ENCODE measurements at regions not wholly inside any gene's neighbourhood (a gene's known extent, or its start where the extent isn't known, plus 50 kb on each side); places are given as distances from the start of the nearest gene placed in this dataset.

DNA sequence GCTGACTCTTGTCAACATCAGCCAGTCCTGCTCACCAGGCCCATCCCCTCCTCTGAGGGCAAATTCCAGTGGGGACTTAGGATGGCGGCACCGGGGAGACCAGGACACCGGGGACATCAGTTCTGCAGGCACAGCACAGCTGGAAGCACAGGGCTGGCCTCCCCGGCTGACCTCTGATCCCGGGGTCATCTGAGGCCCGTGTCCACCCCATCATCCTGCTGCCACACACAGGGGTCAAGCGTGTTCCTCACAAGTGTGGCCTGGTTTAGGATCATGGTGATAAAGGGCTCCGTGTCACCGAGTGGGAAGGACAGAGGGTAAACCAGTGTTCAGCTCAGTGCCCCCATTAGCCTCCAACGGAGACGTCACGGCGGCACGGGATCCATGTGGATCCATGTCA lies 58.1 kb upstream of the CTDP1 start:
- DNase-seq: no peak
- H3K9me3 ChIP-seq: no peaks in the 10 kb centered on the region
- intact Hi-C loops (cut with DNase I; ENCODE audit: low total_unique reads): no loop called here

DNA sequence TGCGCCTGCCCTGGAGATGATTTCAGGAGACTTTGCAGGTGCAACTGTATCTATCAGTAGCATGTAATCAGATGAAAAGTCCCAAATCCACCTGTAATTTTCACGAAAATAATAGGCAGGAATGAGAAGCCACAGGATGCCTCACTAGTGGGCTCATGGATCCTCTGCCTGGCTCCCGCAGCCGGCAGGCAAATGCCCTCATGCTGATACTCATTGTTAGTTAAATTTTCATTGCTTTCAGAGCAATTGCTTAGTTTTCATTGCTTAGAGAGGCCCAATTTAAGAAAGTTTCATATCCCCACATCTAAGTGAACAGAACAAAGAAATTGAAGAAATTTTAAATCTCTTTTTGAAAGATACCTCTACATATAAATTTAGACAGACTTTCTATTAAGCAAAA lies 57.6 kb upstream of the CTDP1 start:
- TF ChIP-seq, protein P1, sequence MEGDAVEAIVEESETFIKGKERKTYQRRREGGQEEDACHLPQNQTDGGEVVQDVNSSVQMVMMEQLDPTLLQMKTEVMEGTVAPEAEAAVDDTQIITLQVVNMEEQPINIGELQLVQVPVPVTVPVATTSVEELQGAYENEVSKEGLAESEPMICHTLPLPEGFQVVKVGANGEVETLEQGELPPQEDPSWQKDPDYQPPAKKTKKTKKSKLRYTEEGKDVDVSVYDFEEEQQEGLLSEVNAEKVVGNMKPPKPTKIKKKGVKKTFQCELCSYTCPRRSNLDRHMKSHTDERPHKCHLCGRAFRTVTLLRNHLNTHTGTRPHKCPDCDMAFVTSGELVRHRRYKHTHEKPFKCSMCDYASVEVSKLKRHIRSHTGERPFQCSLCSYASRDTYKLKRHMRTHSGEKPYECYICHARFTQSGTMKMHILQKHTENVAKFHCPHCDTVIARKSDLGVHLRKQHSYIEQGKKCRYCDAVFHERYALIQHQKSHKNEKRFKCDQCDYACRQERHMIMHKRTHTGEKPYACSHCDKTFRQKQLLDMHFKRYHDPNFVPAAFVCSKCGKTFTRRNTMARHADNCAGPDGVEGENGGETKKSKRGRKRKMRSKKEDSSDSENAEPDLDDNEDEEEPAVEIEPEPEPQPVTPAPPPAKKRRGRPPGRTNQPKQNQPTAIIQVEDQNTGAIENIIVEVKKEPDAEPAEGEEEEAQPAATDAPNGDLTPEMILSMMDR (IDR thresholded peaks at IDR 0.05): no peak
- TF ChIP-seq POLR2A (IDR thresholded peaks at IDR 0.05): no peak
- intact Hi-C loops (cut with DNase I; ENCODE audit: low total_unique reads): no loop called here
- Histone ChIP-seq H3K4me1 (no peaks in the 10 kb centered on the region), H3K27me3 (no peaks in the 10 kb centered on the region), H3K27ac (no peak overlapping the region), H3K4me3 (no peak overlapping the region), H3K9me3 (no peaks in the 10 kb centered on the region), H3K36me3 (no peaks in the 10 kb centered on the region)
- no peak for DNase-seq

More for the DNA sequence above, 58.1 kb upstream of the CTDP1 start:
- Histone ChIP-seq H3K27ac (no peak overlapping the region), H3K27me3 (peaks cover 0 to 2% of the 10 kb centered on the region in 2 donors), H3K4me1 (no peaks in the 10 kb centered on the region), H3K4me3 (no peak overlapping the region), H3K36me3 (no peaks in the 10 kb centered on the region)
- TF ChIP-seq POLR2A (IDR thresholded peaks at IDR 0.05): no peak
- TF ChIP-seq, protein P1 (IDR thresholded peaks at IDR 0.05): no peak

DNA sequence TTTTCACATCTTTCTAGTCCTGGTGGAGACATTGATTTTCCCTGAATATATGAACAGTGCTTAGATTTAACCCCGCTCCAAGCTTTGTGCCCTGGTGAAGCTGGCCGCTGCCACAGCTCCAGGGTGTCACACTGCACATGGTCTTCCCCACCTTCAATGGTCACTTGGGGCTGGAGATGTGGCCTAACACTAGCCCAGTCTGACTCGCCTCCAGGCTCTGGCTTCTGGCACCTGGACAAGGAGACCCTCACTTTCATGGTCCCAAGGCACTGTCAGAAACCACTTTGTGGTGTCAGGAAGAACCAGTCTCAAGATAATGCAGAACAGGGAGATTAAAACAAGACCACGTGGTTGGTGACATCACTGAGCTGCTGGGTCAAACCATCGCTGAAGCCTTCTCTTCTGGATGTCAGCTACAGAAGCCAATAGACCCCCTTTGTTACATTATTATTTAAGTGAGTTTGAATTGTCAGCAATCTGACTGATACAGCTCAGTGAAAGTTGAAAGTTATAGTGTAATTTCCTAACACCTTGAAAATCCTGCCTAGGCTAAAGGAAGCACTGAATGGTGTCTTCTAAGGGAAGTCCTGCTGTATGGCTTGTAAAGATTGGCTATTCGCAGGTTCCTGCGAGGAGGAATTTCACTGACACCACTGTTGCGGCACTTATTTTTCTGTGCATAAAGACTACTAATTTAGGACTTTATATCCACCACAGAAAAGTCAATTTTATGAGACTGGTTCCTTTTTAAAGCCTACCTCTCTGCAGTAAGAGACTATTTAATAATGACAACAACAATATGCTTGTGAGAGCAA lies 55.0 kb upstream of the CTDP1 start:
- Histone ChIP-seq H3K27me3 (no peaks in the 10 kb centered on the region), H3K36me3 (no peaks in the 10 kb centered on the region)

DNA sequence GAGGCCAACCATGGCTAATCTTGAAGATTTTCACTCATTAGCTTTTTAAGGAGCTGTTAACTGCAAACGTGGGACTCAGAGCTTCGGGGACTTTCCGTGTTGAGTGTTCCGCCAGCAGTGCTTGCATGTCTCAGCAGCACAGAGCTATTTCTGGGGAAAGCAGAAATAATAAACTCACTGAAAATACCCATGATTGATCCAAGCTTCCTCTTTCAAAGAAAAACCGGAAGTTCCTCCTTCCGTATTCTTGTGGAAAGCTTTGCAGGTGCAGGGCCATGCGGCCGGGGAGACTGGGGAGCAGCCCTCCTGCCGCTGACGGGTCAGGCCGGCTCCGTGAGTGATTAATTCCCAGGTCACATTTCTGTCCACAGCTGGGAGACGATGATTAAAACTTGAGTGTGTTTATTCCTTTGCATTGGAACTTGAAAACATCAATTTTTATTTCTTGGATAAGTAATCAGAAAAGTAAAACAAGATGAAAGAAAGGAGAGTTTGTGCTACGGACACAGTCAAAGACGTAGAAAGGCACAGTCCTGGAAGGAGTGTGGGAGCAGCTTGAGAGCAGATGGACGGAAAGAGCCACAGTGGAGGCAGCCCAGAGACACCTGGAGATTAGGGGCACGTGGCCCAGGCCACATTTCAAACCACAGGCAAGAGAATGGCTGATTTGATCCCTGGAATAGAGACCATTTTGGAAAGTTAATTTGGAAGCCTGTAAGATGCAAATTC lies 54.2 kb upstream of the CTDP1 start:
- TF ChIP-seq POLR2A (IDR thresholded peaks at IDR 0.05): no peak
- TF ChIP-seq, protein P1 (IDR thresholded peaks at IDR 0.05): no peak
- peak in 1 of 2 donors; percentile 9 for DNase-seq
- intact Hi-C loops (cut with DNase I; ENCODE audit: low total_unique reads): no loop called here

More for the DNA sequence above, 55.0 kb upstream of the CTDP1 start:
- no peak overlapping the region for H3K27ac ChIP-seq
- peak in 1 of 2 donors; percentile 9 for DNase-seq
- H3K4me1 ChIP-seq: no peaks in the 10 kb centered on the region
- intact Hi-C loops (cut with DNase I; ENCODE audit: low total_unique reads): no loop called here
- no peak overlapping the region for H3K4me3 ChIP-seq
- no peak for TF ChIP-seq POLR2A (IDR thresholded peaks at IDR 0.05)
- TF ChIP-seq, protein P1 (IDR thresholded peaks at IDR 0.05): no peak
- no peaks in the 10 kb centered on the region for H3K9me3 ChIP-seq

More for the DNA sequence above, 54.2 kb upstream of the CTDP1 start:
- H3K36me3 ChIP-seq: no peaks in the 10 kb centered on the region
- H3K27me3 ChIP-seq: no peaks in the 10 kb centered on the region
- H3K9me3 ChIP-seq: no peaks in the 10 kb centered on the region
- no peak overlapping the region for H3K27ac ChIP-seq
- H3K4me3 ChIP-seq: no peak overlapping the region
- H3K4me1 ChIP-seq: no peaks in the 10 kb centered on the region
